ENCODE measurements at regions not wholly inside any gene's neighbourhood (a gene's known extent, or its start where the extent isn't known, plus 50 kb on each side); places are given as distances from the start of the nearest gene placed in this dataset.

DNA sequence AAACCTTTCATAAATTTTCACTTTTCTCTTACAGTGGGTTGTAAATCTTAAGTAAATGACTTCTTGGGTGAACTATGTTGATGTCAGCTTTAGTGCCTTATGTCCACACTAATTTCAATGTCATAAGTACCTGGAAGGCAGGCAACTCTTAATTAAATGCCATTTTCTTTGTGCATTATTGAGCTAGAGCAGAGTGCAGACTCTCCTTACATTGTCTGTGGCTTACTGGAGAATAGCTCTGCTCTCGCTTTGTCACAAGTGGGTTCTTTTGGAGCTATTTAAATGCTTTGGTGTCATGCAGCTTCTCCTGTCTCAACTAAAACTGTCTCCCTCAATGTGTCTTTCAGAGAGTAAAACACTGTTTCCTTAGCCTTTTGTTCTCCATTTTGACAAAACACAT is 411.6 kb downstream of the STIM2 start:
- TF ChIP-seq EZH2 (IDR thresholded peaks at IDR 0.05): no peak
- TF ChIP-seq POLR2AphosphoS5 (IDR thresholded peaks at IDR 0.05; ENCODE audit: borderline replicate concordance, low read depth, low read length): no peak
